DOHH2 (cell line): ENCODE measurements at regions not wholly inside any gene's neighbourhood (a gene's known extent, or its start where the extent isn't known, plus 50 kb on each side); places are given as distances from the start of the nearest gene placed in this dataset.

ENCODE experiments used
- EZH2phosphoT487 ChIP-seq: fragments of 200-600 bp; sonication (generic); IDR thresholded peaks from 2 replicates; pipeline ENCODE4 v1.6.1; 2017; ENCODE audit warnings: borderline replicate concordance, mild to moderate bottlenecking, antibody characterized with exemption, low read length, moderate library complexity, mixed read lengths
- TF ChIP-seq, protein P1 (sequence below): fragments of 200-600 bp; sonication (generic); IDR thresholded peaks from one replicate; pipeline ENCODE4 v1.5.1; 2014; ENCODE audit warnings: antibody characterized with exemption, mild to moderate bottlenecking, low read depth, low read length; ENCODE audit not compliant: poor library complexity, severe bottlenecking

DNA sequence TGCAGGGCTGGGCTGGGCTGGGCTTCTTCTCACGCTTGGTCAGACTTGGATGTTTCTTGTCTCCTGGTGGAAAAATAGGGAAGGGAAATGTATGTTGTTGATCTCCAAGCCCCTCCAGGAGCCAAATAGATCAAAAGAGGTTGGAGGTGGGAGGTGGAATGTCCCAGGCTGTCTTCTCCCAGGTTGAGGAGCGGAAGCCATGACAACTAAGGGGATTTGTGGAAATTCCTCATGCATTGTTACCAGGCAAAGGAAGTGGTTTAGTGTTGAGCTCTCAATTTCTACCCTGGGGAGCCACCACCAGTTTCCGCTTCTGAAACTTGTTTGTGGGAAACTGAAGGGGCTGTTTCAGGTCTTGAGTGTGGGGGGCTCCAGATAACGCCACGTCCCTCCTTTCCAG is 79.0 kb downstream of the SPRY4 start:
- TF ChIP-seq, protein P1, sequence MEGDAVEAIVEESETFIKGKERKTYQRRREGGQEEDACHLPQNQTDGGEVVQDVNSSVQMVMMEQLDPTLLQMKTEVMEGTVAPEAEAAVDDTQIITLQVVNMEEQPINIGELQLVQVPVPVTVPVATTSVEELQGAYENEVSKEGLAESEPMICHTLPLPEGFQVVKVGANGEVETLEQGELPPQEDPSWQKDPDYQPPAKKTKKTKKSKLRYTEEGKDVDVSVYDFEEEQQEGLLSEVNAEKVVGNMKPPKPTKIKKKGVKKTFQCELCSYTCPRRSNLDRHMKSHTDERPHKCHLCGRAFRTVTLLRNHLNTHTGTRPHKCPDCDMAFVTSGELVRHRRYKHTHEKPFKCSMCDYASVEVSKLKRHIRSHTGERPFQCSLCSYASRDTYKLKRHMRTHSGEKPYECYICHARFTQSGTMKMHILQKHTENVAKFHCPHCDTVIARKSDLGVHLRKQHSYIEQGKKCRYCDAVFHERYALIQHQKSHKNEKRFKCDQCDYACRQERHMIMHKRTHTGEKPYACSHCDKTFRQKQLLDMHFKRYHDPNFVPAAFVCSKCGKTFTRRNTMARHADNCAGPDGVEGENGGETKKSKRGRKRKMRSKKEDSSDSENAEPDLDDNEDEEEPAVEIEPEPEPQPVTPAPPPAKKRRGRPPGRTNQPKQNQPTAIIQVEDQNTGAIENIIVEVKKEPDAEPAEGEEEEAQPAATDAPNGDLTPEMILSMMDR = no peak
- no peak for TF ChIP-seq EZH2phosphoT487
